Thyroid gland (tissue), 4 donors: ENCODE measurements at regions not wholly inside any gene's neighbourhood (a gene's known extent, or its start where the extent isn't known, plus 50 kb on each side); places are given as distances from the start of the nearest gene placed in this dataset.

Experiments
- CTCF ChIP-seq, 6 experiments: fragments of 200-600 bp in 3 of 6; fragments of 450-650 bp in 3 of 6; sonication (generic) in 3 of 6; IDR thresholded peaks; one replicate each; pipeline ENCODE4 v1.5.1; 2016 to 2019; ENCODE audit warnings: antibody characterized with exemption in 6 of 6, mild to moderate bottlenecking in 2 of 6, inconsistent platforms in 1 of 6, moderate library complexity in 1 of 6
- POLR2A ChIP-seq, 2 donors: fragments of 450-650 bp; IDR thresholded peaks; one replicate each; pipeline ENCODE4 v1.6.1; 2017; ENCODE audit warnings: antibody characterized with exemption in 2 of 2, mild to moderate bottlenecking in 2 of 2, moderate library complexity in 1 of 2

DNA sequence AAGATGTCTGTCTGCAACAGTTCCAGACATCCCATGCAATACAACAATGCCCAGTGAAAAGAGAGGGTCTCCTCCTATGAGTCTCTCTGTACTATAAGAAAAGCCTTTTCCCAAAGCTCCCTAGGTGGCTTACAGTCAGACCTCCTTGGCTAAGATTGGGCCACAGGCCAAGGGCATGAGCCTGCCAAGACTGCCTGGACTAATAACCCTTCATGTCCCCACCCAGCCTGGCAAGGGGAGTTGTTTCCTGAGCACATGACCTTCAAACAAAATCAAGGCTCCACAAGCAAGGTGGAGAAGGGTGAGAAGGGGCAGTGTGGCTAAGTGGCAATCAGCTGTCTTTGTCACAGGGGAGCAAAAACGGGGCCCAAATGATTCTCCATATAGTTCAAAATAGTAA is 75.6 kb upstream of the ZSWIM6 start:
- TF ChIP-seq CTCF (IDR thresholded peaks at IDR 0.05) (no peak), POLR2A (IDR thresholded peaks at IDR 0.05) (no peak)
